AG09309 (cell line): ENCODE measurements at regions not wholly inside any gene's neighbourhood (a gene's known extent, or its start where the extent isn't known, plus 50 kb on each side); places are given as distances from the start of the nearest gene placed in this dataset.

Experiments
- DNase-seq: peaks from one replicate; pipeline ENCODE4 v3.0.0-alpha.2; 2010; ENCODE audit warnings: low read depth
- H3K4me3 ChIP-seq: 2 replicates; pipeline ENCODE4 v1.5.1; 2011; ENCODE audit warnings: mild to moderate bottlenecking, low read depth, low read length, moderate library complexity; ENCODE audit not compliant: control insufficient read depth
- TF ChIP-seq, protein P1 (sequence below): IDR thresholded peaks from 2 replicates; pipeline ENCODE4 v1.5.1; 2011; ENCODE audit warnings: mild to moderate bottlenecking, low read depth, low read length, inconsistent platforms; ENCODE audit not compliant: insufficient read depth, control insufficient read depth; ENCODE audit errors: missing control alignments

DNA sequence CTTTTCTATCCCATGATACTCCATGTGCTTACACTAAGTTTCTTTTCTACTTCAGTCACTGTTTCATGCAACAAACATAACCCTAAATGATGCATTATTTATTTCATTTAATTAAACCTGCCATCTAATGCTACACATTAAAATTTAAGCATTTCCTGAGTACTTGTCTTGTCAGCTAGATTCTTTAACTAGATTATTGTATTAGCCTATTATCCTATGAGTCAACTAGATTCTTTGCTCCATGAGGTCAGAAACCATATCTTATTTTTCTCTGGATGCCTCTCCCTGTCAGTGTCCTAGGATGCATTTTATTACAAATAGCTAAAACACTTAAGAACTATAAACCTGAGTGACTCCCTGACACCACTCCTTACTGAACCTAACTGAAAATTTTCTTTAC is 652.4 kb downstream of the SLC4A3 start:
- no peak for DNase-seq
- no peak overlapping the region for H3K4me3 ChIP-seq
- TF ChIP-seq, protein P1, sequence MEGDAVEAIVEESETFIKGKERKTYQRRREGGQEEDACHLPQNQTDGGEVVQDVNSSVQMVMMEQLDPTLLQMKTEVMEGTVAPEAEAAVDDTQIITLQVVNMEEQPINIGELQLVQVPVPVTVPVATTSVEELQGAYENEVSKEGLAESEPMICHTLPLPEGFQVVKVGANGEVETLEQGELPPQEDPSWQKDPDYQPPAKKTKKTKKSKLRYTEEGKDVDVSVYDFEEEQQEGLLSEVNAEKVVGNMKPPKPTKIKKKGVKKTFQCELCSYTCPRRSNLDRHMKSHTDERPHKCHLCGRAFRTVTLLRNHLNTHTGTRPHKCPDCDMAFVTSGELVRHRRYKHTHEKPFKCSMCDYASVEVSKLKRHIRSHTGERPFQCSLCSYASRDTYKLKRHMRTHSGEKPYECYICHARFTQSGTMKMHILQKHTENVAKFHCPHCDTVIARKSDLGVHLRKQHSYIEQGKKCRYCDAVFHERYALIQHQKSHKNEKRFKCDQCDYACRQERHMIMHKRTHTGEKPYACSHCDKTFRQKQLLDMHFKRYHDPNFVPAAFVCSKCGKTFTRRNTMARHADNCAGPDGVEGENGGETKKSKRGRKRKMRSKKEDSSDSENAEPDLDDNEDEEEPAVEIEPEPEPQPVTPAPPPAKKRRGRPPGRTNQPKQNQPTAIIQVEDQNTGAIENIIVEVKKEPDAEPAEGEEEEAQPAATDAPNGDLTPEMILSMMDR = no peak

DNA sequence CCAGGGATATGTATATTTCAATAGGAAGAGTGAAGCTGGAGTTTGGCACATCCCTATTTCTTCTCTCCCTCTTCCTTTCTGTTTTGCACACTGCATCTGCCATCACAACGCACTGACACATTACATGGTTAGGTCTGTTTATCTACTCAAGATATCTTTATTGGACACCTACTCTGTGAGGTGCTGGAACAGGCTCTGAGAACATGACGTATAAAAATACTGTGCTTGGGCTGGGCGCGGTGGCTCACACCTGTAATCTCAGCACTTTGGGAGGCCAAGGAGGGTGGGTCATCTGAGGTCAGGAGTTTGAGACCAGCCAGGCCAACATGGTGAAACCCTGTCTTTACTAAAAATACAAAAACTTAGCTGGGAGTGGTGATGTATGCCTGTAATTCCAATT is 653.3 kb downstream of the SLC4A3 start:
- no peak for DNase-seq
- TF ChIP-seq, protein P1 = no peak
- no peak overlapping the region for H3K4me3 ChIP-seq

- DNase-seq = no peak
- no peak overlapping the region for H3K4me3 ChIP-seq
- TF ChIP-seq, protein P1 = no peak
Measured at GRCh38 chr2:220281771-220282170, 654.3 kb downstream of the SLC4A3 start.

GRCh38 chr2:220282236-220282635 is 654.8 kb downstream of the SLC4A3 start:
- TF ChIP-seq, protein P1 = no peak
- no peak overlapping the region for H3K4me3 ChIP-seq
- DNase-seq = no peak

GRCh38 chr2:220293966-220294365 is 666.5 kb downstream of the SLC4A3 start:
- TF ChIP-seq, protein P1 = no peak
- H3K4me3 ChIP-seq = no peak overlapping the region
- DNase-seq = no peak

DNA sequence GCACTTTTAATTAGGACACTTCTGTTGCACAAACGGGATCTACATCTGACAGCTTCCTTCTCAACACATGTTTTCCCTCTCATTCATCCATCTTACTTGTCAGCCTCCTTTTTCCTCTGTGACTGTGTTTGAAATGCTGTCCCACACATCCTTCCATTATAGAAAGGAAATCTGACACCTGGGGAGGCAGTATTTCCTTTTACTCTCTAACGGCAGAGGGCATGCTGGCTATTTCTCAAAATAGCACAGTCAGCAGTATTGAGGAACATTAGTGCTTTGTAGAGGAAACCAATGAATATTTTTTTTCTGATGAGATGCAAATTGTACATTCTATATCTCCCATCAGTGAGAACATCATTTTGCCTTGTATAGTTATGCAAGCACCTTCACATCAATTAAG is 668.7 kb downstream of the SLC4A3 start:
- no peak for DNase-seq
- TF ChIP-seq, protein P1 = peak; percentile 7
- H3K4me3 ChIP-seq = no peak overlapping the region

DNA sequence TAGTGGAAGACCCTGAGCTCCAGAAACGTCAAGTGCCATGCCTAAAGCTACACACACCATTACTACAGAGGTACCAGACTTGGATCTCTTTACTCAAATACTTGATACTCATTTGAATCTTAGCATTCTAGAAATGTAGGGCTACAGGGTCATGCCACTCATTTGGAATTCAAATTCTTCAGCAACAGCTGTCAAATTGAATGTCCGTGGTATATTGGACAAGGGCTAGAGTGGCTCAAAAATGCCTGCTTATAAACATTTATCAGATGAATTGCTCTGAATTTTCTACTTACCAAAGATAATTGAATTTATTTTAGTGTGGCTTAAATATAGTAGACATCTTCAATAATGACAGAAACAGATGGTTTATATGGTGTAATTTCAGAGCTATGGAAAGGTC is 669.7 kb downstream of the SLC4A3 start:
- no peak overlapping the region for H3K4me3 ChIP-seq
- TF ChIP-seq, protein P1 = no peak
- DNase-seq = no peak
